Bronchial epithelial cell (primary cell): ENCODE measurements at regions not wholly inside any gene's neighbourhood (a gene's known extent, or its start where the extent isn't known, plus 50 kb on each side); places are given as distances from the start of the nearest gene placed in this dataset.

Experiments used
- DNase-seq: peaks from one replicate; pipeline ENCODE4 v3.0.0-alpha.2; 2010; ENCODE audit warnings: low read depth
- FAIRE-seq: peaks from 2 replicates; lab custom pipeline; 2011; peaks lifted over from hg19 to GRCh38; lab: Jason Lieb, UNC
- H3K27me3 ChIP-seq: 2 replicates; pipeline ENCODE4 v1.5.1; 2011; ENCODE audit warnings: low read length; ENCODE audit not compliant: control insufficient read depth, insufficient read depth
- H3K36me3 ChIP-seq: 2 replicates; pipeline ENCODE4 v1.5.1; 2011; ENCODE audit warnings: low read length; ENCODE audit not compliant: control insufficient read depth, insufficient read depth
- H3K4me3 ChIP-seq: 2 replicates; pipeline ENCODE4 v1.5.1; 2011; ENCODE audit warnings: mild to moderate bottlenecking, low read depth, low read length, control low read depth
- CTCF ChIP-seq: IDR thresholded peaks from 2 replicates; pipeline ENCODE4 v1.5.1; 2011; ENCODE audit warnings: mild to moderate bottlenecking, moderate library complexity, low read length, control low read depth, inconsistent platforms; ENCODE audit not compliant: insufficient read depth, severe bottlenecking

- DNase-seq (no peak), FAIRE-seq (no peak)
- Histone ChIP-seq H3K4me3 (no peak overlapping the region), H3K27me3 (no peaks in the 10 kb centered on the region), H3K36me3 (no peaks in the 10 kb centered on the region)
- TF ChIP-seq CTCF = no peak
Observed at GRCh38 chr4:160498211-160498610, 1395.3 kb downstream of the RAPGEF2 start.

GRCh38 chr4:160505724-160506123 lies 1402.8 kb downstream of the RAPGEF2 start:
- FAIRE-seq (no peak), DNase-seq (no peak)
- no peak for TF ChIP-seq CTCF
- Histone ChIP-seq H3K36me3 (no peaks in the 10 kb centered on the region), H3K4me3 (no peak overlapping the region), H3K27me3 (no peaks in the 10 kb centered on the region)

- FAIRE-seq (no peak), DNase-seq (peak; percentile 77)
- Histone ChIP-seq H3K36me3 (no peaks in the 10 kb centered on the region), H3K27me3 (no peaks in the 10 kb centered on the region), H3K4me3 (no peak overlapping the region)
- no peak for TF ChIP-seq CTCF
Observed at GRCh38 chr4:160510928-160511327, 1408.0 kb downstream of the RAPGEF2 start.

- DNase-seq = no peak
- no peak for FAIRE-seq
Observed at GRCh38 chr4:160514126-160514525, 1411.2 kb downstream of the RAPGEF2 start.

GRCh38 chr4:160523231-160523630 lies 1420.4 kb downstream of the RAPGEF2 start:
- H3K4me3 ChIP-seq = no peak overlapping the region
- no peak for TF ChIP-seq CTCF
- no peak for FAIRE-seq
- H3K36me3 ChIP-seq = no peaks in the 10 kb centered on the region
- DNase-seq = no peak
- H3K27me3 ChIP-seq = no peaks in the 10 kb centered on the region

More at GRCh38 chr4:160514126-160514525, 1411.2 kb downstream of the RAPGEF2 start:
- Histone ChIP-seq H3K27me3 (no peaks in the 10 kb centered on the region), H3K4me3 (no peak overlapping the region), H3K36me3 (no peaks in the 10 kb centered on the region)
- no peak for TF ChIP-seq CTCF

GRCh38 chr4:160537681-160538080 lies 1434.8 kb downstream of the RAPGEF2 start:
- DNase-seq = peak; percentile 5
- Histone ChIP-seq H3K4me3 (no peak overlapping the region), H3K36me3 (no peaks in the 10 kb centered on the region), H3K27me3 (no peaks in the 10 kb centered on the region)
- TF ChIP-seq CTCF = no peak
- FAIRE-seq = no peak
